Caco-2 (cell line): ENCODE measurements at regions not wholly inside any gene's neighbourhood (a gene's known extent, or its start where the extent isn't known, plus 50 kb on each side); places are given as distances from the start of the nearest gene placed in this dataset.
"Not testable (repeated sequence)": the region's sequence is repeated elsewhere in the genome, so short reads cannot be mapped to it uniquely, and the experiment has no call there.

Experiments used
- BruUV-seq: library from RNA; stranded (reverse); fragments of 400-500 nt; replicated peaks from 2 replicates; lab custom pipeline; 2021; lab: Mats Ljungman, UMichigan
- CTCF ChIA-PET: fragments of 300-600 bp; sonication (Branson Sonifier 250); formaldehyde crosslinking; loops from one replicate; lab custom pipeline; 2022; ENCODE audit warnings: antibody characterized with exemption; lab: Charles Lee
- POLR2A ChIA-PET: fragments of 300-600 bp; sonication (Branson Sonifier 250); formaldehyde crosslinking; loops from one replicate; lab custom pipeline; 2022; ENCODE audit warnings: antibody characterized with exemption; lab: Charles Lee
- DNase-seq, 2 experiments: peaks; one replicate each; pipeline versions ENCODE4 v3.0.0 to v3.0.0-alpha.2; 2020 to 2022
- H3K27me3 ChIP-seq: replicated peaks from 2 replicates; pipeline ENCODE4 v1.6.0; 2011; ENCODE audit warnings: low read length; ENCODE audit not compliant: control insufficient read depth, insufficient read depth
- H3K36me3 ChIP-seq: 2 replicates; pipeline ENCODE4 v1.5.1; 2011; ENCODE audit warnings: low read length; ENCODE audit not compliant: control insufficient read depth, insufficient read depth
- H3K4me1 ChIP-seq: fragments of 250-450 bp; sonication (Bioruptor Pico); 2 replicates; pipeline ENCODE4 v1.5.1; 2020; ENCODE audit warnings: mild to moderate bottlenecking
- H3K4me3 ChIP-seq: 2 replicates; pipeline ENCODE4 v1.5.1; 2011; ENCODE audit warnings: low read depth, mild to moderate bottlenecking, control low read depth, low read length
- H3K9me3 ChIP-seq: fragments of 250-450 bp; sonication (Bioruptor Pico); 2 replicates; pipeline ENCODE4 v1.5.1; 2020; ENCODE audit warnings: mild to moderate bottlenecking, moderate library complexity
- H3K27ac Mint-ChIP-seq: one replicate; pipeline ENCODE4 v1.8.0; 2022; ENCODE audit warnings: mixed read lengths; ENCODE audit not compliant: unreplicated experiment
- H3K27me3 Mint-ChIP-seq: one replicate; pipeline ENCODE4 v1.8.0; 2022; ENCODE audit warnings: mixed read lengths; ENCODE audit not compliant: insufficient read depth, unreplicated experiment
- H3K36me3 Mint-ChIP-seq: one replicate; pipeline ENCODE4 v1.8.0; 2022; ENCODE audit warnings: mild to moderate bottlenecking, mixed read lengths; ENCODE audit not compliant: insufficient read depth, unreplicated experiment
- H3K4me1 Mint-ChIP-seq: one replicate; pipeline ENCODE4 v1.8.0; 2022; ENCODE audit warnings: low read depth, mixed read lengths; ENCODE audit not compliant: unreplicated experiment
- H3K4me3 Mint-ChIP-seq: one replicate; pipeline ENCODE4 v1.8.0; 2022; ENCODE audit warnings: mild to moderate bottlenecking, moderate library complexity, mixed read lengths; ENCODE audit not compliant: unreplicated experiment
- H3K9me3 Mint-ChIP-seq: one replicate; pipeline ENCODE4 v1.8.0; 2022; ENCODE audit warnings: mixed read lengths; ENCODE audit not compliant: unreplicated experiment
- CTCF ChIP-seq, 2 experiments: fragments of 200-600 bp in 1 of 2; IDR thresholded peaks; 1 replicate in 1 of 2; 2 replicates in 1 of 2; pipeline versions ENCODE4 v1.5.1 to v1.8.0; 2011 to 2022; ENCODE audit warnings: antibody characterized with exemption in 1 of 2, control low read depth in 1 of 2, inconsistent platforms in 1 of 2, low read depth in 1 of 2, low read length in 1 of 2, mild to moderate bottlenecking in 1 of 2, moderate library complexity in 1 of 2; ENCODE audit not compliant: insufficient read depth in 1 of 2, severe bottlenecking in 1 of 2, unreplicated experiment in 1 of 2
- intact Hi-C: fragments of 100-400 bp; cut with micrococcal nuclease; formaldehyde crosslinking; loops from one replicate; pipeline ENCODE4 v1.10.0; 2022; ENCODE audit not compliant: unreplicated experiment

DNA sequence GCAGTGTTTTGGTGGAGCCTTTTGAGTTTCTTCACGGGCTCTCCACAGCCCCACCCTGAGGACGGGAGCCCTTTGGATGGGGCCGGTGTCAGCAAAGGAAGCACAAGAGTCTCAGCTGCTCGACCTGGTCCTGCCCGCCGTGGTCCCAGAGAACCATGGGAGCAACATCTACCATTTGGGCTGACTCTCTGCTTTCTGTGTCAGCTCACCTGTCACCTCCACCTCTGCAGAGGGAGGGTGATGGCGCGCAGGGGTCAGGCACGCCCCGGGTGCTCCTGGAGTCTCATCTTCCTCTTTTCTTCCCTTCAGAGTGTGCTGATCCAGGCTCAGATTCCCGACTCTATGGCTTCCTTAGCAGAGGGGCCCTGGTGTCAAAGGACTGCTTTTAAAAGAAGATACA, 171.7 kb downstream of the LAT start:
- H3K27ac Mint-ChIP-seq = peak overlapping the region; percentile 33
- no peak for TF ChIP-seq CTCF (IDR thresholded peaks at IDR 0.05; ENCODE audit: insufficient read depth in 1 of 2, low read depth in 1 of 2, low read length in 1 of 2, severe bottlenecking in 1 of 2, unreplicated experiment in 1 of 2)
- H3K27me3 Mint-ChIP-seq = no peaks in the 10 kb centered on the region
- no peak overlapping the region for H3K4me3 Mint-ChIP-seq
- DNase-seq = no peak
- no TSS peak for BruUV-seq
- Histone ChIP-seq H3K4me1 (no peaks in the 10 kb centered on the region), H3K36me3 (no peaks in the 10 kb centered on the region), H3K4me3 (no peak overlapping the region), H3K9me3 (no peaks in the 10 kb centered on the region), H3K27me3 (no peaks in the 10 kb centered on the region)
- intact Hi-C loops = no loop called here
- peaks cover 13% of the 10 kb centered on the region for H3K4me1 Mint-ChIP-seq
- ChIA-PET CTCF (no interaction called here), POLR2A (no interaction called here)
- H3K9me3 Mint-ChIP-seq = no peaks in the 10 kb centered on the region
- H3K36me3 Mint-ChIP-seq = no peaks in the 10 kb centered on the region

GRCh38 chr16:29155866-29156200, 171.0 kb downstream of the LAT start:
- DNase-seq, H3K4me3 Mint-ChIP-seq, H3K27me3 ChIP-seq, POLR2A ChIA-PET, H3K4me3 ChIP-seq, H3K4me1 ChIP-seq, H3K27me3 Mint-ChIP-seq, H3K9me3 ChIP-seq, H3K9me3 Mint-ChIP-seq, CTCF ChIA-PET, H3K36me3 ChIP-seq, H3K36me3 Mint-ChIP-seq, intact Hi-C loops, BruUV-seq: not testable (repeated sequence)
- Mint-ChIP-seq H3K27ac (peak overlapping the region; percentile 33), H3K4me1 (peaks cover 13% of the 10 kb centered on the region)

- H3K27me3 Mint-ChIP-seq, H3K4me3 ChIP-seq, H3K36me3 Mint-ChIP-seq, H3K4me1 ChIP-seq, H3K4me3 Mint-ChIP-seq, H3K36me3 ChIP-seq, H3K9me3 ChIP-seq, POLR2A ChIA-PET, H3K9me3 Mint-ChIP-seq, intact Hi-C loops, BruUV-seq, CTCF ChIA-PET, H3K27me3 ChIP-seq, DNase-seq: not testable (repeated sequence)
- Mint-ChIP-seq H3K4me1 (peaks cover 13% of the 10 kb centered on the region), H3K27ac (peak overlapping the region; percentile 33)
Observed at GRCh38 chr16:29155131-29155865, 170.4 kb downstream of the LAT start.

- H3K4me1 Mint-ChIP-seq = peaks cover 13% of the 10 kb centered on the region
- H3K27me3 Mint-ChIP-seq = no peaks in the 10 kb centered on the region
- Histone ChIP-seq H3K36me3 (no peaks in the 10 kb centered on the region), H3K4me1 (no peaks in the 10 kb centered on the region), H3K4me3 (no peak overlapping the region), H3K27me3 (no peaks in the 10 kb centered on the region), H3K9me3 (no peaks in the 10 kb centered on the region)
- H3K36me3 Mint-ChIP-seq = no peaks in the 10 kb centered on the region
- no peak overlapping the region for H3K4me3 Mint-ChIP-seq
- intact Hi-C loops = no loop called here
- no peak for DNase-seq
- TF ChIP-seq CTCF (IDR thresholded peaks at IDR 0.05; ENCODE audit: insufficient read depth in 1 of 2, low read depth in 1 of 2, low read length in 1 of 2, severe bottlenecking in 1 of 2, unreplicated experiment in 1 of 2) = no peak
- ChIA-PET CTCF (no interaction called here), POLR2A (no interaction called here)
- no peak overlapping the region for H3K27ac Mint-ChIP-seq
- H3K9me3 Mint-ChIP-seq = no peaks in the 10 kb centered on the region
- BruUV-seq = no TSS peak
Observed at GRCh38 chr16:29154676-29155121, 169.8 kb downstream of the LAT start.
